ENCODE measurements at regions not wholly inside any gene's neighbourhood (a gene's known extent, or its start where the extent isn't known, plus 50 kb on each side); places are given as distances from the start of the nearest gene placed in this dataset.

DNA sequence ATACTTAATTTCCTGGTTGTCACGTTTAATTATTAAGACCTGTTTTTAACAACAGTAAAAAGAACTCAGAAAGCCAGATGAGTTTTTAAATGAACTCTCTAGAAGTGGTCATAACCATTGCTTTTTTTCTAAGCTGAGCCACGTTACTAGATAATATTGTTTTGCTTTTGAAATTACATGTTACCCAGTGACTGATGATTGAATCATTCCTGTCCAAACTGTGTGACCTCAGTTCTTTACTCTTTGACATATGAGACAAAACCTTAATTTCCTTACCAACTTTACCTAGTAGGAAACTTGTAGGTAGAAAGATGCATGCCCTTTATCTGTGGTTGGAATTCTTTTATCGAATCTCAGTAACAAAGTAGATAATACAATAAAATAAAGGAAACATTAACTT, 411.7 kb downstream of the SH3GL2 start:
- DNase-seq (ENCODE audit: low spot score), result no peak
- TF ChIP-seq, protein P1, sequence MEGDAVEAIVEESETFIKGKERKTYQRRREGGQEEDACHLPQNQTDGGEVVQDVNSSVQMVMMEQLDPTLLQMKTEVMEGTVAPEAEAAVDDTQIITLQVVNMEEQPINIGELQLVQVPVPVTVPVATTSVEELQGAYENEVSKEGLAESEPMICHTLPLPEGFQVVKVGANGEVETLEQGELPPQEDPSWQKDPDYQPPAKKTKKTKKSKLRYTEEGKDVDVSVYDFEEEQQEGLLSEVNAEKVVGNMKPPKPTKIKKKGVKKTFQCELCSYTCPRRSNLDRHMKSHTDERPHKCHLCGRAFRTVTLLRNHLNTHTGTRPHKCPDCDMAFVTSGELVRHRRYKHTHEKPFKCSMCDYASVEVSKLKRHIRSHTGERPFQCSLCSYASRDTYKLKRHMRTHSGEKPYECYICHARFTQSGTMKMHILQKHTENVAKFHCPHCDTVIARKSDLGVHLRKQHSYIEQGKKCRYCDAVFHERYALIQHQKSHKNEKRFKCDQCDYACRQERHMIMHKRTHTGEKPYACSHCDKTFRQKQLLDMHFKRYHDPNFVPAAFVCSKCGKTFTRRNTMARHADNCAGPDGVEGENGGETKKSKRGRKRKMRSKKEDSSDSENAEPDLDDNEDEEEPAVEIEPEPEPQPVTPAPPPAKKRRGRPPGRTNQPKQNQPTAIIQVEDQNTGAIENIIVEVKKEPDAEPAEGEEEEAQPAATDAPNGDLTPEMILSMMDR (IDR thresholded peaks at IDR 0.05; ENCODE audit: poor library complexity, severe bottlenecking), result no peak
- H3K27me3 ChIP-seq (ENCODE audit: insufficient read depth, poor library complexity, severe bottlenecking), result peaks cover 8% of the 10 kb centered on the region
- no peak overlapping the region for H3K27ac ChIP-seq (ENCODE audit: poor library complexity, severe bottlenecking)
- no peaks in the 10 kb centered on the region for H3K4me1 ChIP-seq (ENCODE audit: insufficient read depth, poor library complexity, severe bottlenecking)
- H3K9me3 ChIP-seq (ENCODE audit: severe bottlenecking), result no peaks in the 10 kb centered on the region
- no peak for ATAC-seq (ENCODE audit: low read depth)
- no peaks in the 10 kb centered on the region for H3K36me3 ChIP-seq (ENCODE audit: low read depth)
- H3K4me3 ChIP-seq (ENCODE audit: severe bottlenecking), result no peak overlapping the region

GRCh38 chr9:17993024-17993423, 414.2 kb downstream of the SH3GL2 start:
- no peaks in the 10 kb centered on the region for H3K9me3 ChIP-seq (ENCODE audit: severe bottlenecking)
- H3K4me3 ChIP-seq (ENCODE audit: severe bottlenecking), result no peak overlapping the region
- no peaks in the 10 kb centered on the region for H3K36me3 ChIP-seq (ENCODE audit: low read depth)
- peaks cover 8% of the 10 kb centered on the region for H3K27me3 ChIP-seq (ENCODE audit: insufficient read depth, poor library complexity, severe bottlenecking)
- TF ChIP-seq, protein P1 (IDR thresholded peaks at IDR 0.05; ENCODE audit: poor library complexity, severe bottlenecking), result no peak
- H3K4me1 ChIP-seq (ENCODE audit: insufficient read depth, poor library complexity, severe bottlenecking), result no peaks in the 10 kb centered on the region
- H3K27ac ChIP-seq (ENCODE audit: poor library complexity, severe bottlenecking), result no peak overlapping the region
- no peak for DNase-seq (ENCODE audit: low spot score)
- no peak for ATAC-seq (ENCODE audit: low read depth)

DNA sequence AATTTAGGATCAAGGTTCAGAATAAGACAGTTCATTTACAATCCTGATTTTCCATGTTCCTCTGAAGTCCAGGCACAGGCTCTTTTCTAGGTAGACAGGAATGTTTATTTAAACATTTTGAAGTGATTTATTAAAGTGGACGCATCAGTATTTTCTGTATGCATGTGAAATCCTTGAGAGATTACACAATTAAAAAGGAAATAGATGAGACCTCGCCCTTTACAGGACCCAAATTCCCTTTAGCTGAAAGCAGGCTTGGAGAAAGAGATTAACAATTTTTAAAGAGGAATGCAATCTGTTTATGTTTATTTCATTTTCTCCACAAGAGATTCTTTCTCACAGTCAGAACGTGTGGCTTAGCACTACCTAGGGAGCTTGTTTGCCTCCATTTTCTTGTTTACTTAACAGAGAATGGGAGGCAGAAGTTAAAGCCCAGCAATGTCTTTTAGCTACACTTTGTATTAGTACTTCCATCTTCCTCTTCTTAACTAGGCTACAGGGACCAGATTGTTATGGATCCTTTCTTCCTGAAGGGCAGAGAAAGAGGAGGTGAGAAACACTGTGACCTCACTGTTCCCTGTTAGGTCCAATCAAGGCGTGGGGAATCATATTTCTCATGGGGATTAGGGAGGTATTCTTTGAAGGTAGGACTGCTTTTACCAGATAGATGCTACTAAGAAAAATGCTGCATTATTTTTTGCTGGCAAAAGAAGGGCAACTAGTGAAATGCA, 416.0 kb downstream of the SH3GL2 start:
- no peaks in the 10 kb centered on the region for H3K9me3 ChIP-seq (ENCODE audit: severe bottlenecking)
- H3K36me3 ChIP-seq (ENCODE audit: low read depth), result no peaks in the 10 kb centered on the region
- H3K4me3 ChIP-seq (ENCODE audit: severe bottlenecking), result no peak overlapping the region
- H3K4me1 ChIP-seq (ENCODE audit: insufficient read depth, poor library complexity, severe bottlenecking), result no peaks in the 10 kb centered on the region
- DNase-seq (ENCODE audit: low spot score), result no peak
- TF ChIP-seq, protein P1 (IDR thresholded peaks at IDR 0.05; ENCODE audit: poor library complexity, severe bottlenecking), result no peak
- no peak overlapping the region for H3K27ac ChIP-seq (ENCODE audit: poor library complexity, severe bottlenecking)
- no peak for ATAC-seq (ENCODE audit: low read depth)
- peaks cover 3% of the 10 kb centered on the region for H3K27me3 ChIP-seq (ENCODE audit: insufficient read depth, poor library complexity, severe bottlenecking)

GRCh38 chr9:17996728-17997127, 417.9 kb downstream of the SH3GL2 start:
- ATAC-seq (ENCODE audit: low read depth), result no peak
- no peaks in the 10 kb centered on the region for H3K36me3 ChIP-seq (ENCODE audit: low read depth)

More at GRCh38 chr9:17996728-17997127, 417.9 kb downstream of the SH3GL2 start:
- TF ChIP-seq, protein P1 (IDR thresholded peaks at IDR 0.05; ENCODE audit: poor library complexity, severe bottlenecking), result no peak
- no peak overlapping the region for H3K4me3 ChIP-seq (ENCODE audit: severe bottlenecking)
- no peaks in the 10 kb centered on the region for H3K9me3 ChIP-seq (ENCODE audit: severe bottlenecking)
- no peak overlapping the region for H3K27ac ChIP-seq (ENCODE audit: poor library complexity, severe bottlenecking)
- peaks cover 3% of the 10 kb centered on the region for H3K27me3 ChIP-seq (ENCODE audit: insufficient read depth, poor library complexity, severe bottlenecking)
- DNase-seq (ENCODE audit: low spot score), result no peak
- no peaks in the 10 kb centered on the region for H3K4me1 ChIP-seq (ENCODE audit: insufficient read depth, poor library complexity, severe bottlenecking)

Data from RWPE2 (cell line).